ENCODE measurements at regions not wholly inside any gene's neighbourhood (a gene's known extent, or its start where the extent isn't known, plus 50 kb on each side); places are given as distances from the start of the nearest gene placed in this dataset.

DNA sequence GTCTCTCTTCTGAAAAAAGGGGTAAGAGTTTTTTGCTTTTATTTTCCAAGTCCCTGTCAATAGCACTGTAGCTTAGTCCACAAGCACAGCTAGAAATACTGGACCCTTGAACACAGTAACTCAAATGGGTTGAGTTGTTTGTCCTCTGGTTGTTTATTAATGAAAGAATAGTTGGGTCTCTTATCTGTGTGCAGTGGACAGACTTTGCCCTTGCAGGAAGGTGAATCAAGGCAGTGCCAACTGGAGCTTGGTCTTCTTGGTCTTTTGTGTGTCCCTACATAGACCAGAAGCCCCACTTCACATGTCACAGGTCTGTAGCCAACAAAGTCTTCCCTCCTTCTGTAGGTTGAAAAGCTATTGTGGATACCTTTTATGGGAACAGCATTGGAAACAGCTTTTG lies 322.0 kb downstream of the AACS start:
- TF ChIP-seq EZH2 (IDR thresholded peaks at IDR 0.05; ENCODE audit: low read depth, unreplicated experiment) (no peak), JUNB (IDR thresholded peaks at IDR 0.05; ENCODE audit: unreplicated experiment) (no peak), POLR2AphosphoS5 (IDR thresholded peaks at IDR 0.05; ENCODE audit: low read depth) (no peak), STAT1 (IDR thresholded peaks at IDR 0.05; ENCODE audit: unreplicated experiment) (no peak), EZH2phosphoT487 (IDR thresholded peaks at IDR 0.05; ENCODE audit: unreplicated experiment) (no peak), CREB1 (CRISPR knock-in tag; IDR thresholded peaks at IDR 0.05; ENCODE audit: low read depth) (no peak), NANOG (IDR thresholded peaks at IDR 0.05; ENCODE audit: borderline replicate concordance) (no peak), ZNF114 (CRISPR knock-in tag; IDR thresholded peaks at IDR 0.05) (no peak)
- TF ChIP-seq, protein P1, sequence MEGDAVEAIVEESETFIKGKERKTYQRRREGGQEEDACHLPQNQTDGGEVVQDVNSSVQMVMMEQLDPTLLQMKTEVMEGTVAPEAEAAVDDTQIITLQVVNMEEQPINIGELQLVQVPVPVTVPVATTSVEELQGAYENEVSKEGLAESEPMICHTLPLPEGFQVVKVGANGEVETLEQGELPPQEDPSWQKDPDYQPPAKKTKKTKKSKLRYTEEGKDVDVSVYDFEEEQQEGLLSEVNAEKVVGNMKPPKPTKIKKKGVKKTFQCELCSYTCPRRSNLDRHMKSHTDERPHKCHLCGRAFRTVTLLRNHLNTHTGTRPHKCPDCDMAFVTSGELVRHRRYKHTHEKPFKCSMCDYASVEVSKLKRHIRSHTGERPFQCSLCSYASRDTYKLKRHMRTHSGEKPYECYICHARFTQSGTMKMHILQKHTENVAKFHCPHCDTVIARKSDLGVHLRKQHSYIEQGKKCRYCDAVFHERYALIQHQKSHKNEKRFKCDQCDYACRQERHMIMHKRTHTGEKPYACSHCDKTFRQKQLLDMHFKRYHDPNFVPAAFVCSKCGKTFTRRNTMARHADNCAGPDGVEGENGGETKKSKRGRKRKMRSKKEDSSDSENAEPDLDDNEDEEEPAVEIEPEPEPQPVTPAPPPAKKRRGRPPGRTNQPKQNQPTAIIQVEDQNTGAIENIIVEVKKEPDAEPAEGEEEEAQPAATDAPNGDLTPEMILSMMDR (conservative IDR thresholded peaks at IDR 0.05; ENCODE audit: low read depth in 2 of 2) = no peak
- TF ChIP-seq, protein P2, sequence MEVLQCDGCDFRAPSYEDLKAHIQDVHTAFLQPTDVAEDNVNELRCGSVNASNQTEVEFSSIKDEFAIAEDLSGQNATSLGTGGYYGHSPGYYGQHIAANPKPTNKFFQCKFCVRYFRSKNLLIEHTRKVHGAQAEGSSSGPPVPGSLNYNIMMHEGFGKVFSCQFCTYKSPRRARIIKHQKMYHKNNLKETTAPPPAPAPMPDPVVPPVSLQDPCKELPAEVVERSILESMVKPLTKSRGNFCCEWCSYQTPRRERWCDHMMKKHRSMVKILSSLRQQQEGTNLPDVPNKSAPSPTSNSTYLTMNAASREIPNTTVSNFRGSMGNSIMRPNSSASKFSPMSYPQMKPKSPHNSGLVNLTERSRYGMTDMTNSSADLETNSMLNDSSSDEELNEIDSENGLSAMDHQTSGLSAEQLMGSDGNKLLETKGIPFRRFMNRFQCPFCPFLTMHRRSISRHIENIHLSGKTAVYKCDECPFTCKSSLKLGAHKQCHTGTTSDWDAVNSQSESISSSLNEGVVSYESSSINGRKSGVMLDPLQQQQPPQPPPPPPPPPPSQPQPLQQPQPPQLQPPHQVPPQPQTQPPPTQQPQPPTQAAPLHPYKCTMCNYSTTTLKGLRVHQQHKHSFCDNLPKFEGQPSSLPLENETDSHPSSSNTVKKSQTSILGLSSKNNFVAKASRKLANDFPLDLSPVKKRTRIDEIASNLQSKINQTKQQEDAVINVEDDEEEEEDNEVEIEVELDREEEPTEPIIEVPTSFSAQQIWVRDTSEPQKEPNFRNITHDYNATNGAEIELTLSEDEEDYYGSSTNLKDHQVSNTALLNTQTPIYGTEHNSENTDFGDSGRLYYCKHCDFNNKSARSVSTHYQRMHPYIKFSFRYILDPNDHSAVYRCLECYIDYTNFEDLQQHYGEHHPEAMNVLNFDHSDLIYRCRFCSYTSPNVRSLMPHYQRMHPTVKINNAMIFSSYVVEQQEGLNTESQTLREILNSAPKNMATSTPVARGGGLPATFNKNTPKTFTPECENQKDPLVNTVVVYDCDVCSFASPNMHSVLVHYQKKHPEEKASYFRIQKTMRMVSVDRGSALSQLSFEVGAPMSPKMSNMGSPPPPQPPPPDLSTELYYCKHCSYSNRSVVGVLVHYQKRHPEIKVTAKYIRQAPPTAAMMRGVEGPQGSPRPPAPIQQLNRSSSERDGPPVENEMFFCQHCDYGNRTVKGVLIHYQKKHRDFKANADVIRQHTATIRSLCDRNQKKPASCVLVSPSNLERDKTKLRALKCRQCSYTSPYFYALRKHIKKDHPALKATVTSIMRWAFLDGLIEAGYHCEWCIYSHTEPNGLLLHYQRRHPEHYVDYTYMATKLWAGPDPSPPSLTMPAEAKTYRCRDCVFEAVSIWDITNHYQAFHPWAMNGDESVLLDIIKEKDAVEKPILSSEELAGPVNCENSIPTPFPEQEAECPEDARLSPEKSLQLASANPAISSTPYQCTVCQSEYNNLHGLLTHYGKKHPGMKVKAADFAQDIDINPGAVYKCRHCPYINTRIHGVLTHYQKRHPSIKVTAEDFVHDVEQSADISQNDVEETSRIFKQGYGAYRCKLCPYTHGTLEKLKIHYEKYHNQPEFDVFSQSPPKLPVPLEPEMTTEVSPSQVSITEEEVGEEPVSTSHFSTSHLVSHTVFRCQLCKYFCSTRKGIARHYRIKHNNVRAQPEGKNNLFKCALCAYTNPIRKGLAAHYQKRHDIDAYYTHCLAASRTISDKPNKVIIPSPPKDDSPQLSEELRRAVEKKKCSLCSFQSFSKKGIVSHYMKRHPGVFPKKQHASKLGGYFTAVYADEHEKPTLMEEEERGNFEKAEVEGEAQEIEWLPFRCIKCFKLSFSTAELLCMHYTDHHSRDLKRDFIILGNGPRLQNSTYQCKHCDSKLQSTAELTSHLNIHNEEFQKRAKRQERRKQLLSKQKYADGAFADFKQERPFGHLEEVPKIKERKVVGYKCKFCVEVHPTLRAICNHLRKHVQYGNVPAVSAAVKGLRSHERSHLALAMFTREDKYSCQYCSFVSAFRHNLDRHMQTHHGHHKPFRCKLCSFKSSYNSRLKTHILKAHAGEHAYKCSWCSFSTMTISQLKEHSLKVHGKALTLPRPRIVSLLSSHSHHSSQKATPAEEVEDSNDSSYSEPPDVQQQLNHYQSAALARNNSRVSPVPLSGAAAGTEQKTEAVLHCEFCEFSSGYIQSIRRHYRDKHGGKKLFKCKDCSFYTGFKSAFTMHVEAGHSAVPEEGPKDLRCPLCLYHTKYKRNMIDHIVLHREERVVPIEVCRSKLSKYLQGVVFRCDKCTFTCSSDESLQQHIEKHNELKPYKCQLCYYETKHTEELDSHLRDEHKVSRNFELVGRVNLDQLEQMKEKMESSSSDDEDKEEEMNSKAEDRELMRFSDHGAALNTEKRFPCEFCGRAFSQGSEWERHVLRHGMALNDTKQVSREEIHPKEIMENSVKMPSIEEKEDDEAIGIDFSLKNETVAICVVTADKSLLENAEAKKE (CRISPR knock-in tag; IDR thresholded peaks at IDR 0.05) = no peak
- TF ChIP-seq, protein P3, sequence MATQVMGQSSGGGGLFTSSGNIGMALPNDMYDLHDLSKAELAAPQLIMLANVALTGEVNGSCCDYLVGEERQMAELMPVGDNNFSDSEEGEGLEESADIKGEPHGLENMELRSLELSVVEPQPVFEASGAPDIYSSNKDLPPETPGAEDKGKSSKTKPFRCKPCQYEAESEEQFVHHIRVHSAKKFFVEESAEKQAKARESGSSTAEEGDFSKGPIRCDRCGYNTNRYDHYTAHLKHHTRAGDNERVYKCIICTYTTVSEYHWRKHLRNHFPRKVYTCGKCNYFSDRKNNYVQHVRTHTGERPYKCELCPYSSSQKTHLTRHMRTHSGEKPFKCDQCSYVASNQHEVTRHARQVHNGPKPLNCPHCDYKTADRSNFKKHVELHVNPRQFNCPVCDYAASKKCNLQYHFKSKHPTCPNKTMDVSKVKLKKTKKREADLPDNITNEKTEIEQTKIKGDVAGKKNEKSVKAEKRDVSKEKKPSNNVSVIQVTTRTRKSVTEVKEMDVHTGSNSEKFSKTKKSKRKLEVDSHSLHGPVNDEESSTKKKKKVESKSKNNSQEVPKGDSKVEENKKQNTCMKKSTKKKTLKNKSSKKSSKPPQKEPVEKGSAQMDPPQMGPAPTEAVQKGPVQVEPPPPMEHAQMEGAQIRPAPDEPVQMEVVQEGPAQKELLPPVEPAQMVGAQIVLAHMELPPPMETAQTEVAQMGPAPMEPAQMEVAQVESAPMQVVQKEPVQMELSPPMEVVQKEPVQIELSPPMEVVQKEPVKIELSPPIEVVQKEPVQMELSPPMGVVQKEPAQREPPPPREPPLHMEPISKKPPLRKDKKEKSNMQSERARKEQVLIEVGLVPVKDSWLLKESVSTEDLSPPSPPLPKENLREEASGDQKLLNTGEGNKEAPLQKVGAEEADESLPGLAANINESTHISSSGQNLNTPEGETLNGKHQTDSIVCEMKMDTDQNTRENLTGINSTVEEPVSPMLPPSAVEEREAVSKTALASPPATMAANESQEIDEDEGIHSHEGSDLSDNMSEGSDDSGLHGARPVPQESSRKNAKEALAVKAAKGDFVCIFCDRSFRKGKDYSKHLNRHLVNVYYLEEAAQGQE (IDR thresholded peaks at IDR 0.05; ENCODE audit: unreplicated experiment) = no peak
- TF ChIP-seq, protein P4, sequence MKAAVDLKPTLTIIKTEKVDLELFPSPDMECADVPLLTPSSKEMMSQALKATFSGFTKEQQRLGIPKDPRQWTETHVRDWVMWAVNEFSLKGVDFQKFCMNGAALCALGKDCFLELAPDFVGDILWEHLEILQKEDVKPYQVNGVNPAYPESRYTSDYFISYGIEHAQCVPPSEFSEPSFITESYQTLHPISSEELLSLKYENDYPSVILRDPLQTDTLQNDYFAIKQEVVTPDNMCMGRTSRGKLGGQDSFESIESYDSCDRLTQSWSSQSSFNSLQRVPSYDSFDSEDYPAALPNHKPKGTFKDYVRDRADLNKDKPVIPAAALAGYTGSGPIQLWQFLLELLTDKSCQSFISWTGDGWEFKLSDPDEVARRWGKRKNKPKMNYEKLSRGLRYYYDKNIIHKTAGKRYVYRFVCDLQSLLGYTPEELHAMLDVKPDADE (IDR thresholded peaks at IDR 0.05) = no peak
